Activated CD4-positive, alpha-beta T cell treated with anti-CD3 and anti-CD28 coated beads, Interleukin-2, amount 10 ng/mL, durations not matched to agents 24 days and 14 days (primary cell): ENCODE measurements at regions not wholly inside any gene's neighbourhood (a gene's known extent, or its start where the extent isn't known, plus 50 kb on each side); places are given as distances from the start of the nearest gene placed in this dataset.

Experiments used
- DNase-seq: peaks from one replicate; pipeline ENCODE4 v3.0.0; 2022
- H3K27ac Mint-ChIP-seq: one replicate; pipeline ENCODE4 v1.8.0; 2022; ENCODE audit warnings: mild to moderate bottlenecking, mixed read lengths
- H3K27me3 Mint-ChIP-seq: one replicate; pipeline ENCODE4 v1.8.0; 2022; ENCODE audit warnings: mixed read lengths
- H3K36me3 Mint-ChIP-seq: one replicate; pipeline ENCODE4 v1.8.0; 2022; ENCODE audit warnings: low read depth, mild to moderate bottlenecking, mixed read lengths
- H3K4me1 Mint-ChIP-seq: one replicate; pipeline ENCODE4 v1.8.0; 2021; ENCODE audit warnings: mixed read lengths
- H3K4me3 Mint-ChIP-seq: one replicate; pipeline ENCODE4 v1.8.0; 2022; ENCODE audit warnings: mild to moderate bottlenecking, moderate library complexity, mixed read lengths
- H3K9me3 Mint-ChIP-seq: one replicate; pipeline ENCODE4 v1.8.0; 2021; ENCODE audit warnings: mixed read lengths
- intact Hi-C: fragments of 100-400 bp; cut with micrococcal nuclease; formaldehyde crosslinking; loops from one replicate; pipeline ENCODE4 v1.15.1; 2023

DNA sequence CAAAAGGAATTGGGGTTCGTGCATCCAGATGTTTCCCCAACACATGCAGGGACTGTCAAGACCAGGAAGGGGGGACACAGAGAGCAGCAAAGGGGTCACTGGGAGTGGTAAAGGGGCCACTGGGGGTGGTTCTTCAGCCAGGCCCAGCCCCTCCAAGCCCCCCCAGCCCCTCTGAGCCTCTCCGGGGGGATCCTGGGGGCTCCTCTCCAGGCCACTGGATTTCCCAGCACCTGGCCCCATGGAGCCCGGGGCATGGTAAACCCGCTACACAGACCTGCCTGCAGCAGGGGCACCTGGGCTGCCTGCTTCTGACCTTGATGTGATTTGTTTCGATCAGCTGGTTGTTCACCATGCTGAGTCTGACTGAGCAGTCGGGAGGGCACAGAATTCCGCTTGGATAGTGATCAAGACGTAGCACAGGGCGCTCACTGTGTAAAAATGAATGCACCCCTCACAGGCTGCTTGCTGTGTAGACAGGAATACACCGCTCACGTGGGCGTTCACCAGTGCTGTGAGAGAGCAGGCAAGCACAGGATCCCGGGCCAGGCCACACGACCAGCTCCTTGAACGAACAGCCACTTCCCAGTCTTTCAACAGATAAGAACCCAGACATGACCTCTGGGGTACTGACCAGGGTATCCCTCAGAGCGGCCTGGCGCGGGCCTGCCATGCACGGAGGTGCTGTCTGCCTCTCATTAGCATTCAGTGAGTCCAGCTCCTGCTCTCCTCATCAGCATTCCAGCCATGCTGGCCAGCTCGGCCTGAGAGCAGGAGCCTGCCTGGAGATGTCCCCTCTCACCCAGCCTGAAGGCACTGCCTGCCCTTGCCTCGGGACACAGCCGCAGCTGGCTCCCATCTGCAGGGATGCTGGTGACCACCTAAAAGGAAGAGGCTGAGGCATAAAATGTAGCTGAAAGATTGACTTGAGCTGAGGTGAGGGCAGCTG, 73.3 kb upstream of the OTOS start:
- no peaks in the 10 kb centered on the region for H3K4me1 Mint-ChIP-seq
- intact Hi-C loops = no loop called here
- no peak overlapping the region for H3K4me3 Mint-ChIP-seq
- no peaks in the 10 kb centered on the region for H3K36me3 Mint-ChIP-seq
- no peaks in the 10 kb centered on the region for H3K9me3 Mint-ChIP-seq
- H3K27ac Mint-ChIP-seq = no peak overlapping the region
- no peaks in the 10 kb centered on the region for H3K27me3 Mint-ChIP-seq
- no peak for DNase-seq

DNA sequence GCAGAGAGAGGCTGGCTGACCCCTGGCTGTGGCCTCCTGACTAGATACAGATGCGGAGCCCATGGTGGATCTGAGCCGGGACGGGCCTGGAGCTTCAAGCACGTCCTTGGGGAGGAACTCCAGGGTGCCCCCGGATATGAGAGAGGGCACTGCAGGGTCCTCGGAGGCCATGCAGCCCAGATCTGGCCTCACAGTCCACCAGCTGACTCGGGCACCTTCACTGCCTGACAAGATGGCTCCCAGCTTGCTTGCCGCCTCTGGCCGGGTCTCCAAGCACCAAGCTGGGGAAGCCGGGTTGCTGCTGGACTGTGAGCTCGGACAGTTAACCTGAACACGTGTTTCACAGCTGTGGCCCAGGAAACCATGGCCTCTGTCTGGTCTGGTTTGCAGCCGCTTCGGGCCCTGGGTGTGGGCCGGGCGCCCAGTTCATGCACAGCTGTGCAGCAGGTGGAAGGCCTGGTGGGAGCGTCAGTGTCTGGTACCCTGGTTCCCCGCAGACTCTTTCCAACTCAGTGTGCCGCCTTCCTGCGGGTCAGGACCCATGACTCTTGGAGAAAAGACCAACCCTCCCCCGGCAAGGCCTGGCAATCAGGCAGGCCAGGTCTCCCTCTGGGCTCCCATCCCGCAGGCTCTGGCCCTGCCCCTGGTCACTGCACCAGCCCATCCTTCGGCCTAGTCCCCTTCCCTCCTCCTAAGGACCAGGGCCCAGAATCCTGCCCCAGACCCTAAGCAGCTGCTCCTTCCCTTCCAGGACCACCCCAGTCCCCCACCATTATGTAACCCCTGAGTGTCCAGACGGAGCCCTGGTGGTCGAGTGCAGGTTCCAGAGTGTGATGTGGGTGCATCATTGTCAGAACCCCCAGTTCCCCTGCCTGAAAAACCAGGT, 74.6 kb upstream of the OTOS start:
- Mint-ChIP-seq H3K27ac (no peak overlapping the region), H3K4me3 (no peak overlapping the region)
- intact Hi-C loops = no loop called here

DNA sequence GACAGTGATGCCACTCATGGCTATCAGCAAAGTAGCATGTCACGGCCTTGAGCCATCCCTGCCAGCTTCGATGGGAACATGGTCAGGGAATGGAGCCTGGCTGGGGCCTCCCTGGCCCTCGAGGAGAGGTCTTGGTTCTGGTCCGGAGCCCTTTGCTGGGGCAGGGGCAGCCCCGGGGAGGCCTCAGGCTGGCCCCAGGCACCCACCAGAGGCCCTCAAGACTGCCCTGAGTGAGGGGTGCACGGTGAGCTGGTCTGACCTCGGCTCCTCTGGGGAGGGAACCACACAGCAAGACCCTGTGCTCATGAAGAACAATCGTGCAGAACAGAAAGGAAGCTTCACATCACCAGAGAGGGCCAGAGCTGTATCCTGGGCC, 75.2 kb upstream of the OTOS start:
- Mint-ChIP-seq H3K9me3 (no peaks in the 10 kb centered on the region), H3K27ac (no peak overlapping the region), H3K4me1 (no peaks in the 10 kb centered on the region), H3K27me3 (no peaks in the 10 kb centered on the region), H3K36me3 (no peaks in the 10 kb centered on the region), H3K4me3 (no peak overlapping the region)
- intact Hi-C loops = no loop called here
- DNase-seq = no peak

More for the DNA sequence above, 74.6 kb upstream of the OTOS start:
- Mint-ChIP-seq H3K27me3 (no peaks in the 10 kb centered on the region), H3K36me3 (no peaks in the 10 kb centered on the region), H3K9me3 (no peaks in the 10 kb centered on the region), H3K4me1 (no peaks in the 10 kb centered on the region)
- no peak for DNase-seq

DNA sequence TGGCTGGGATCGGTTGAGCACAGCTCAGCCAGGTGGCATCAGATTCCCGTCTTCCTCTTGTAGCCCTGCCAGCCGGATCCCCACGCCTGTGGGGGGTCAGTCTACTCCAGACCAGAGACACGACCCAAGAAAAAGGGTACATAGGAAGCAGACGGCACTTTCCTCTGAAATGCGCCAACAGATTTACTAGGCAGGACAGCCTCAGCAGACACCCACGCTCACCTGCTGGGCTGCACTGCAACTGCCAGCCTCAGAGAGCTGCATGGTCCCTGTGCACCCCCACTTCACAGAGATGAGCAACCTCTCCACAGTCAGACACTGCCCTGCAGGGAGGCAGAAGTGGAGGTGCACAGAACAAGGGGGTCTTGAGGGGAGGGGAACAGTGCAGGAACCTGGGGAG, 75.7 kb upstream of the OTOS start:
- Mint-ChIP-seq H3K27me3 (no peaks in the 10 kb centered on the region), H3K4me1 (no peaks in the 10 kb centered on the region), H3K27ac (no peak overlapping the region), H3K4me3 (no peak overlapping the region), H3K36me3 (no peaks in the 10 kb centered on the region), H3K9me3 (no peaks in the 10 kb centered on the region)
- intact Hi-C loops = no loop called here
- no peak for DNase-seq

DNA sequence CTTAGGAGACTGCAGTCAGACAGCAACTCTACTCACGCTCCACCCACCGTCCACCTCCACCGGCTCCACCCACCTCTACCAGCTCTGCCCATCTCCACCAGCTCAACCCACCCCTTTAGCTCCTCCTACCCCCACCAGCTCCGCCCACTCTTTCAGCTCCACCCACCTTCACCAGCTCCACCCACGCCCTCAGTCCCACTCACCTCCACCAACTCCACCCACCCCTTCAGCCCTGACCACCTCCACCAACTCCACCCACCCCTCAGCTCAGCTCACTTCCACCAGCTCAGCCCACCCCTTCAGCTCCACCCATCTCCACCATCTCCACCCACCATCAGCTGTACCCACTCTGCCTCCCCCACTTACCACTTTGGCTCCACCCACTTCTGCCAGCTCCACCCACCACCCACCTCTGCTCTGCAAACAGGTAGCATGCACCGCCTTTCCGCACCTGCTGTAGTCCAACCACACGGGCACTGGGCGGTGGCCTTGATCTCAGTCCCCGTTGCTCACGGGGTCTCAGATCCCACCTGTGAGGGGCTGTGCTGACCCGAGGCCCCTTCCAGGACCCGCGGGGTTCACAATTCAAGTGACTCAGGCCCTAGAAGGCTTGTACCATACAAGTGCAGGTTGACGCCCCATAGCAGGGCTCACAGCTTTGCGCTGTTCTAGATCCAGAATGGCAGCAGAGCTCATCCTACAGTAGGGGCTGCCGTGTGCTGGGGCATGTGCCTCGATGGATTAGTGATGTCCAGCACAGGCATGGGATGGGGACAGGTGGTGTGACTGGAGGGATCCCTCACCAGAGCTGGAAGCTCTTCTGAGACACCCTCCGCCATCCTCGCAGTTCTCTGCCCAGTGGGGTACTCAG, 77.2 kb upstream of the OTOS start:
- intact Hi-C loops = no loop called here
- H3K4me1 Mint-ChIP-seq = no peaks in the 10 kb centered on the region
- no peaks in the 10 kb centered on the region for H3K9me3 Mint-ChIP-seq
- H3K36me3 Mint-ChIP-seq = no peaks in the 10 kb centered on the region
- no peak overlapping the region for H3K4me3 Mint-ChIP-seq
- peaks cover 2% of the 10 kb centered on the region for H3K27me3 Mint-ChIP-seq
- DNase-seq = no peak
- no peak overlapping the region for H3K27ac Mint-ChIP-seq

DNA sequence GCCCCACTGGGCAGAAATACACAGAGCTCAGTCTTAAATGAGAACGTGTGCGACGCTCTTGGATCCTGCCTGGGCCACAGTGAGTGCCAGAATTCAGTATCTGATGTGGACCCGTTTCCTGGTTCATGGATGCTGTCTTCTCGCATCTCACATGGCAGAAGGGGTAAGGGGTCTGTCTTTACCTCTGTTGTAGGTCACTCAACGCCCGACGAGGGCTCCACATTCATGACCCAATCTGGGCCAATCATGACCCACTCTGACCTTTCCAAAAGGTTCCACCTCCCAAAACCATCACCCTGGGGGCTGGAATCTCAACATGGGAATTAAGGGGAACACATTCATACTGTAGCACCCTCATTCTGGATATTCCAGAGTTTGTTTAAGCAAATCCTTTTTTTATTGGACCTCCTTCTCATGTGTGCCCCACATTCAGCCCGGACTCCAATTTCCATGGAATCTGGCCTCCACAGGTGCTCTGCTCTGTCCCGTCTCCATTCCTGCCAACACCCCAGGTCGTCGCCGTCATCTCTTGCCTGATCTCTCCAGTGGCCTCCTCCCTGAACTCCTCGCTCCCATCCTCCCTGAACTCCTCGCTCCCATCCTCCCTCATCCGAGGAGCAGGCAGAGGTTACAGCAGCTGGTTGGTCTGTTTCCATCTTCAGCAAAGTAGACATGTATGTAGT, 78.9 kb upstream of the OTOS start:
- DNase-seq = no peak
- Mint-ChIP-seq H3K4me1 (no peaks in the 10 kb centered on the region), H3K27ac (no peak overlapping the region), H3K27me3 (peaks cover 4% of the 10 kb centered on the region), H3K4me3 (no peak overlapping the region), H3K36me3 (no peaks in the 10 kb centered on the region), H3K9me3 (no peaks in the 10 kb centered on the region)
- intact Hi-C loops = no loop called here

DNA sequence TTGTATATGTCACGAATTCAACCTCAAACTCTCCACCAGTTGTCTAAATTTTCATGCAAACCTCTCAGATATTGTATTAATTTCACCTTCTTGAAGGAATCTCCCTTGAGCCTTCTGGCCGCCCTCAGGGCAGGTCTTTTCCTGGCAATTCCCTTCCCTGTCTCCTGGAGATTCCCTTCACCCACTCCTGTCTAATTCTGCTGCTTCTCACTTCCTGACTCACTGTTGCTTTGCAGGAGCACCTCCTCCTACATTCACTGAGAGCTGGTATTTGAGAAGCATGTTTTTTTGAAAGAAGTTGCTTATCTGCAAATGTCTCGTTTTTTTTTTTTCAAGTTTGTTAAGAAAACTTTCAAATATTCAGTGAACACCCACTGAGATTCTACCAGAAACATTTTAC, 79.9 kb upstream of the OTOS start:
- no peaks in the 10 kb centered on the region for H3K4me1 Mint-ChIP-seq
- H3K36me3 Mint-ChIP-seq = no peaks in the 10 kb centered on the region
- H3K9me3 Mint-ChIP-seq = no peaks in the 10 kb centered on the region
- peaks cover 4% of the 10 kb centered on the region for H3K27me3 Mint-ChIP-seq
- H3K4me3 Mint-ChIP-seq = no peak overlapping the region
- no peak overlapping the region for H3K27ac Mint-ChIP-seq
- no peak for DNase-seq
- intact Hi-C loops = no loop called here

DNA sequence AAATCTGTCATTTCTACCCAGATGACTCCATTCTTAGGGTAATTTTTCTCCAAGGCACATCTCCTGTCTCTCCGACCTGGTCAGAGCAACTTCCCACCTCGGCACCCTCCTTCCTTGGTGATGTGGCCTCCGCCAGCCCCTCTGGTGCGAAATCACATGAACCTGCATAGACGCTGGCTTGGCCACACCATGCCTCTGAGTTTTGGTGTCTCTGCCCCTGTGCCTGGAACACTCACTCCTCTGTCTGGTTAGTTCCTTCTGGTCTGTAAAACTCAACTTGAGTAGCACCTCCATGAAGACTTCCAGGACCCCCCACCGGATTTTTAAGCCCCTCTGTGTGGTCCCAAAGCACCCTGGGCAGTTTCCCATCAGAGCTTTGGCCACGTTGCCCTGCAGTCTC, 83.2 kb upstream of the OTOS start:
- intact Hi-C loops = no loop called here
- H3K27me3 Mint-ChIP-seq = peaks cover 4% of the 10 kb centered on the region
- no peaks in the 10 kb centered on the region for H3K4me1 Mint-ChIP-seq
- no peaks in the 10 kb centered on the region for H3K36me3 Mint-ChIP-seq
- H3K27ac Mint-ChIP-seq = no peak overlapping the region
- no peak for DNase-seq
- no peak overlapping the region for H3K4me3 Mint-ChIP-seq
- H3K9me3 Mint-ChIP-seq = no peaks in the 10 kb centered on the region

DNA sequence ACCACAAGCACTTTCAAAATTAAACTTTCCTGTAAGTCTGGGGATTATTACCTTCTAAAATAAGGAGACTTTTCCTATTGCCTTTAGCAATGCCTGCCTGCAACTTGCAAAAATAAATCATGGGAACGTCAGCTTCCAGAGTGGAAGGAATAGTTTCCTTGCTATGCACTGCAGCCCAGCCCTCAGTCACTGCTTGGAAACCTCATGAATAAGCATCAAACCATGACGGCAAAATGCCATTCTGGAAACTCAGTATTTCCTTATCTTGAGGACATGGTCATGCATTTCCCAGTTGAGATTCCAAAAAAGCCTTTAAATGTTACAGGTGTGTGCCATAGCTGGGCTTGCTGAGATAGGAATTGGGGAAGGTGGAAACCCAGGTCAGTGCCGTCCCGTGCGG, 84.2 kb upstream of the OTOS start:
- no peaks in the 10 kb centered on the region for H3K4me1 Mint-ChIP-seq
- no peak overlapping the region for H3K4me3 Mint-ChIP-seq
- H3K36me3 Mint-ChIP-seq = no peaks in the 10 kb centered on the region
- intact Hi-C loops = no loop called here
- H3K27me3 Mint-ChIP-seq = peaks cover 4% of the 10 kb centered on the region
- no peak for DNase-seq
- peaks cover 7% of the 10 kb centered on the region for H3K9me3 Mint-ChIP-seq
- H3K27ac Mint-ChIP-seq = no peak overlapping the region

DNA sequence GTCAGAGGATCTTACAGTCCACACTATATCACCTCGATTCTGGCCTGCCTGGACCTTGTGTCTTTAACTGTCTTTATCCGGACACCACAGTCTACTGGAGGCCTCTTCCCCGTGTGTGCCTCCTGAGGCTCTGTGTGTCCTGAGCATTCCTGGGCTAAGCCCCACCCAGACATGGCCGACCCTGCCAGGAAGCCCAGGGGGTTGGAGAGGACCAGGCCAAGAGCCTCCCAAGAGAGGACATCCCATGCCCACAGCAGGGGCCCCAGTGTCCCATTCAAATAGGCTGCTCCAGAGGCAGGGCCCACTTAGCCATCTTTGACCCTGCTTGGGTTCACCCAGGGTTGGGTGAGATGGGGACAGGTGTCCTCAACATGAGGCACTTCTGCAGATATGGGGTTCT, 84.7 kb upstream of the OTOS start:
- H3K9me3 Mint-ChIP-seq = peaks cover 12% of the 10 kb centered on the region
- no peak overlapping the region for H3K4me3 Mint-ChIP-seq
- intact Hi-C loops = no loop called here
- peaks cover 4% of the 10 kb centered on the region for H3K27me3 Mint-ChIP-seq
- DNase-seq = no peak
- H3K4me1 Mint-ChIP-seq = no peaks in the 10 kb centered on the region
- no peak overlapping the region for H3K27ac Mint-ChIP-seq
- H3K36me3 Mint-ChIP-seq = no peaks in the 10 kb centered on the region

DNA sequence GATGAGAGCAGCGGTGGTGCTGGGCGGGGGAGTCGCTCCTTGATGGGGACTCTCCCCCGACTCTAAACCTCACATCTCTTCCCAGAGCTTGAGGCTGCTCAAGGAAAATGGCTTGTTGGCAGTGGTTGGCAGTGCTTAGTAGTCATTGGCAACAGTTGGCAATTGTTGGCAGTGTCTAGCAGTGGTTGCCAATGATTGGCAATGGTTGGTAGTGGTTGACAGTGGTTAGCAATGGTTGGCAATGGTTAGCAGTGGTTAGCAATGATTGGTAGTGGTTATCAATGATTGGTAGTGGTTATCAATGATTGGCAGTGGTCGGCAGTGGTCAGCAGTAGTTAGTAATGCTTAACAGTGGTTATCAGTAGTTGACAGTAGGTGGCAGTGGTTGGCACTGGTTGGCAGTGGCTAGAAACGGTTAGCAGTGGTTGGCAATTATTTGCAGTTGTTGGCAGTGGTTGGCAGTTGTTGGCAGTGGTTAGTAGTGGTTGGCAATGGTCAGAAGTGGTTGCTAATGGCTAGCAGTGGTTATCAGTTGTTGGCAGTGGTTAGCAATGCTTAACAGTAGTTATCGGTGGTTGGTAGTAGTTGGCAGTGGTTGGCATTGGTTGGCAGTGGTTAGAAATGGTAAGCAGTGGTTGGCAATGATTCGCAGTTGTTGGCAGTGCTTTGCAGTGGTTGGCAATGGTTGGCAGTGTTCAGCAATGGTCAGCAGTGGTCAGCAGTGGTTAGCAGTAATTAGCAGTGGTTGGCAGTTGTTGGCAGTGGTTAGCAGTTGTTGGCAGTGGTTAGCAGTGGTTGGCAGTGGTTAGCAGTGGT, 85.4 kb upstream of the OTOS start:
- no peak overlapping the region for H3K4me3 Mint-ChIP-seq
- peaks cover 13% of the 10 kb centered on the region for H3K9me3 Mint-ChIP-seq

DNA sequence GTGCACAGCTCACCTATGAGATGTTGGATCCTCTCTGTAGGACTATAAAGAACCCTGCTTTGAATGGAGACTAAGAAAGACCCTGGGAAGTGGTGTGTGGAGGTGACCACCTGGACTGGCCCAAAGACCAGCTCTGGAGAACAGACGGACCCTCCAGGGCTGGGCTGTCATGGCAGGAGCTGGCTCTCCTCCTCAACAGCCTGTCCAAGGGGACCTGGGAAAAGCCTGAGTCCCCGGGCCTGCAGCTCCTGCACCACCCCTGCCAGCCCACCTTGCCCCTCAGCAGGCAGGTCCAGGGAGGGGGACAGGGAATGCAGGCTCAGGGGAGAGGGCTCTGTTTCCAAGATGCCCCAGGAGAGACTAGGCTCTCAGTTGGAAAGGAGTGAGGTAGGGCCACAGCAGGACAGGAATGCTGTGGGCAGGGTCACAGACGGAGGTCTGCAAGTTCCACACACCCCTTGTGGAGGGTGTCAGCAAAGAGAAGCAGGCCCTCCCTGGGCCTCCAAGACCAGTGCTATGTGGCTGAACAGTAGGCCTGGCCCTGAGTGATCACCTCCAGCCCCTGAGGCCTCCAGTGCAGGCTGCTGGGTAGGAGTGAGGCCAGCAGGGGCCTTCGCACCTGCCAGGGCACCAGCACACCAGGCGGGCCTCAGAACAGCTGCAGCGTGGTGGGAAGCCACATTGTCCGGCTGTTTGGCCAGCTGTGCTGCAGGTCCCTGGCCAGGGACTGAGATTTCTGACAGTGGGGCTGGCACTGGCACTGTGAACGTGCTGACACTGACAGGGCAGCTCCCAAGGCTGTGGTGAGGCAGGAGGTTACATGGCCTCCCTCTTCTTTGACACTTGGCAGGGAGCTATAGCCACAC, 86.4 kb upstream of the OTOS start:
- Mint-ChIP-seq H3K4me3 (no peak overlapping the region), H3K27me3 (peaks cover 4% of the 10 kb centered on the region), H3K4me1 (no peaks in the 10 kb centered on the region), H3K9me3 (peaks cover 13% of the 10 kb centered on the region), H3K27ac (no peak overlapping the region), H3K36me3 (no peaks in the 10 kb centered on the region)
- intact Hi-C loops = no loop called here
- DNase-seq = no peak

More for the DNA sequence above, 85.4 kb upstream of the OTOS start:
- intact Hi-C loops = no loop called here
- DNase-seq = no peak
- Mint-ChIP-seq H3K27me3 (peaks cover 4% of the 10 kb centered on the region), H3K27ac (no peak overlapping the region), H3K36me3 (no peaks in the 10 kb centered on the region), H3K4me1 (no peaks in the 10 kb centered on the region)
